ENCODE measurements at regions not wholly inside any gene's neighbourhood (a gene's known extent, or its start where the extent isn't known, plus 50 kb on each side); places are given as distances from the start of the nearest gene placed in this dataset.

- DNase-seq (ENCODE audit: low spot score), result no peak
Measured at GRCh38 chr6:142561511-142562265, 259.9 kb downstream of the ADGRG6 start.

- DNase-seq (ENCODE audit: low spot score), result no peak
Measured at GRCh38 chr6:142562865-142563264, 261.1 kb downstream of the ADGRG6 start.

- peak; percentile 15 for DNase-seq (ENCODE audit: low spot score)
Measured at GRCh38 chr6:142566628-142567396, 265.0 kb downstream of the ADGRG6 start.

GRCh38 chr6:142567461-142567860, 265.7 kb downstream of the ADGRG6 start:
- no peak for DNase-seq (ENCODE audit: low spot score)

- no peak for DNase-seq (ENCODE audit: low spot score)
Measured at GRCh38 chr6:142568857-142569597, 267.2 kb downstream of the ADGRG6 start.

- no peak for DNase-seq (ENCODE audit: low spot score)
Measured at GRCh38 chr6:142569676-142570075, 267.9 kb downstream of the ADGRG6 start.

- no peak for DNase-seq (ENCODE audit: low spot score)
Measured at GRCh38 chr6:142570221-142570671, 268.4 kb downstream of the ADGRG6 start.

- no peak for DNase-seq (ENCODE audit: low spot score)
Measured at GRCh38 chr6:142592876-142593275, 291.1 kb downstream of the ADGRG6 start.

GRCh38 chr6:142597836-142598235, 296.0 kb downstream of the ADGRG6 start:
- no peak for DNase-seq (ENCODE audit: low spot score)

- no peak for DNase-seq (ENCODE audit: low spot score)
Measured at GRCh38 chr6:142601427-142601826, 299.6 kb downstream of the ADGRG6 start.

GRCh38 chr6:142602972-142603371, 301.2 kb downstream of the ADGRG6 start:
- no peak for DNase-seq (ENCODE audit: low spot score)

- DNase-seq (ENCODE audit: low spot score), result no peak
Measured at GRCh38 chr6:142605922-142606485, 304.2 kb downstream of the ADGRG6 start.

- no peak for DNase-seq (ENCODE audit: low spot score)
Measured at GRCh38 chr6:142612956-142613355, 311.1 kb downstream of the ADGRG6 start.

GRCh38 chr6:142613981-142614380, 312.2 kb downstream of the ADGRG6 start:
- DNase-seq (ENCODE audit: low spot score), result no peak

GRCh38 chr6:142617158-142617557, 315.4 kb downstream of the ADGRG6 start:
- no peak for DNase-seq (ENCODE audit: low spot score)

- DNase-seq (ENCODE audit: low spot score), result no peak
Measured at GRCh38 chr6:142621822-142622221, 320.0 kb downstream of the ADGRG6 start.

- no peak for DNase-seq (ENCODE audit: low spot score)
Measured at GRCh38 chr6:142624978-142625715, 319.8 kb downstream of the HIVEP2 start.

GRCh38 chr6:142627474-142627873, 317.5 kb downstream of the HIVEP2 start:
- DNase-seq (ENCODE audit: low spot score), result no peak

GRCh38 chr6:142631517-142632385, 313.2 kb downstream of the HIVEP2 start:
- no peak for DNase-seq (ENCODE audit: low spot score)

GRCh38 chr6:142633317-142633716, 311.7 kb downstream of the HIVEP2 start:
- no peak for DNase-seq (ENCODE audit: low spot score)

GRCh38 chr6:142635130-142635529, 309.8 kb downstream of the HIVEP2 start:
- DNase-seq (ENCODE audit: low spot score), result no peak

Measured in globus pallidus (tissue), 1 donor.